K562 (cell line): ENCODE measurements at regions not wholly inside any gene's neighbourhood (a gene's known extent, or its start where the extent isn't known, plus 50 kb on each side); places are given as distances from the start of the nearest gene placed in this dataset.

ENCODE experiments used
- MAFG ChIP-seq: fragments of 450-650 bp; conservative IDR thresholded peaks from 2 replicates; pipeline ENCODE4 v1.6.1; 2016; ENCODE audit warnings: missing genetic modification characterization, missing compliant biosample characterization
- NFRKB ChIP-seq: fragments of 450-650 bp; IDR thresholded peaks from 2 replicates; pipeline ENCODE4 v1.6.1; 2016; ENCODE audit warnings: low read depth
- POLR2A ChIP-seq: fragments of 450-650 bp; conservative IDR thresholded peaks from 2 replicates; pipeline ENCODE4 v1.6.1; 2016
- SREBF1 ChIP-seq: fragments of 150-350 bp; IDR thresholded peaks from 2 replicates; pipeline ENCODE4 v1.6.1; 2014; ENCODE audit warnings: antibody characterized with exemption, low read depth, low read length, borderline replicate concordance
- TAF1 ChIP-seq: IDR thresholded peaks from 2 replicates; pipeline ENCODE4 v1.6.1; 2011; ENCODE audit warnings: mild to moderate bottlenecking, low read length, moderate library complexity; ENCODE audit not compliant: insufficient read depth, control insufficient read depth, severe bottlenecking; ENCODE audit errors: extremely low read depth
- TF ChIP-seq, protein P1 (sequence below), 2 experiments: fragments of 450-650 bp; formaldehyde crosslinking in 1 of 2; IDR thresholded peaks; 2 replicates each; pipeline versions ENCODE4 v1.4.0 to v1.6.1; 2014 to 2020; ENCODE audit warnings: mild to moderate bottlenecking in 2 of 2, borderline replicate concordance in 1 of 2, low read depth in 1 of 2
- TF ChIP-seq, protein P2 (sequence below): fragments of 250-450 bp; sonication (Bioruptor Pico); IDR thresholded peaks from 2 replicates; pipeline ENCODE4 v1.4.0; 2020; ENCODE audit warnings: borderline replicate concordance

DNA sequence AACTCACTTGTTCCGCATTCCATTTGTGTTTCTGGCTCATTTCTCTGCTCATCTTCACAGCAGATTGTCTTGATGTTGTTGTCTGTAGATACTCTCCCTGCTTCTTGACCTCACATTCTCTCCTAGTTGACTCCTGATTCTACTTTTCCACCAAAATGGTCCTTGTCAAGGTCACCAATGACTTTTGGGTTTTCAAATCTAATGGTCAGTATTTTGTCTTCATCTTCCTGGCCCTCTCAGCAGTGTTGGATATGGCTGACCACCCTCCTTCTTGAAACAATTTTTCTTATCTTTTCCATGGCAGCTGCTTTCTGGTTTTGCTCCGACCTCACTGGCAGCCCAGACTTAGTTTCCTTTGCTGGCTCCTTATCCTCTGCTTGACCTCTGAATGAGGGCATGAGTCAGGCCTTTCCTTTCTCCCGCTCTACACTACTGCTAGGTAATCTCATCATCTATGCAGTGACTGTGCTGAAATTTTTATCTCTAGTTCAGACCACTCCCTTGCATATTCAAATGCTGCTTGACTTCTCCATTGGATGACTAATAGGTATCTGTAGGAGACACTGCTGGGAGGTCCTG, 386.6 kb upstream of the SPRED2 start:
- TF ChIP-seq, protein P1, sequence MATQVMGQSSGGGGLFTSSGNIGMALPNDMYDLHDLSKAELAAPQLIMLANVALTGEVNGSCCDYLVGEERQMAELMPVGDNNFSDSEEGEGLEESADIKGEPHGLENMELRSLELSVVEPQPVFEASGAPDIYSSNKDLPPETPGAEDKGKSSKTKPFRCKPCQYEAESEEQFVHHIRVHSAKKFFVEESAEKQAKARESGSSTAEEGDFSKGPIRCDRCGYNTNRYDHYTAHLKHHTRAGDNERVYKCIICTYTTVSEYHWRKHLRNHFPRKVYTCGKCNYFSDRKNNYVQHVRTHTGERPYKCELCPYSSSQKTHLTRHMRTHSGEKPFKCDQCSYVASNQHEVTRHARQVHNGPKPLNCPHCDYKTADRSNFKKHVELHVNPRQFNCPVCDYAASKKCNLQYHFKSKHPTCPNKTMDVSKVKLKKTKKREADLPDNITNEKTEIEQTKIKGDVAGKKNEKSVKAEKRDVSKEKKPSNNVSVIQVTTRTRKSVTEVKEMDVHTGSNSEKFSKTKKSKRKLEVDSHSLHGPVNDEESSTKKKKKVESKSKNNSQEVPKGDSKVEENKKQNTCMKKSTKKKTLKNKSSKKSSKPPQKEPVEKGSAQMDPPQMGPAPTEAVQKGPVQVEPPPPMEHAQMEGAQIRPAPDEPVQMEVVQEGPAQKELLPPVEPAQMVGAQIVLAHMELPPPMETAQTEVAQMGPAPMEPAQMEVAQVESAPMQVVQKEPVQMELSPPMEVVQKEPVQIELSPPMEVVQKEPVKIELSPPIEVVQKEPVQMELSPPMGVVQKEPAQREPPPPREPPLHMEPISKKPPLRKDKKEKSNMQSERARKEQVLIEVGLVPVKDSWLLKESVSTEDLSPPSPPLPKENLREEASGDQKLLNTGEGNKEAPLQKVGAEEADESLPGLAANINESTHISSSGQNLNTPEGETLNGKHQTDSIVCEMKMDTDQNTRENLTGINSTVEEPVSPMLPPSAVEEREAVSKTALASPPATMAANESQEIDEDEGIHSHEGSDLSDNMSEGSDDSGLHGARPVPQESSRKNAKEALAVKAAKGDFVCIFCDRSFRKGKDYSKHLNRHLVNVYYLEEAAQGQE (IDR thresholded peaks at IDR 0.05; ENCODE audit: borderline replicate concordance): no peak
- TF ChIP-seq, protein P1 (CRISPR knock-in tag; IDR thresholded peaks at IDR 0.05; ENCODE audit: low read depth): no peak
- TF ChIP-seq POLR2A (peak; percentile 47; the same call in 1 of the 2 replicates), SREBF1 (no peak), NFRKB (peak; percentile 93), MAFG (tag) (peak; percentile 98), TAF1 (peak; percentile 30)
- TF ChIP-seq, protein P2, sequence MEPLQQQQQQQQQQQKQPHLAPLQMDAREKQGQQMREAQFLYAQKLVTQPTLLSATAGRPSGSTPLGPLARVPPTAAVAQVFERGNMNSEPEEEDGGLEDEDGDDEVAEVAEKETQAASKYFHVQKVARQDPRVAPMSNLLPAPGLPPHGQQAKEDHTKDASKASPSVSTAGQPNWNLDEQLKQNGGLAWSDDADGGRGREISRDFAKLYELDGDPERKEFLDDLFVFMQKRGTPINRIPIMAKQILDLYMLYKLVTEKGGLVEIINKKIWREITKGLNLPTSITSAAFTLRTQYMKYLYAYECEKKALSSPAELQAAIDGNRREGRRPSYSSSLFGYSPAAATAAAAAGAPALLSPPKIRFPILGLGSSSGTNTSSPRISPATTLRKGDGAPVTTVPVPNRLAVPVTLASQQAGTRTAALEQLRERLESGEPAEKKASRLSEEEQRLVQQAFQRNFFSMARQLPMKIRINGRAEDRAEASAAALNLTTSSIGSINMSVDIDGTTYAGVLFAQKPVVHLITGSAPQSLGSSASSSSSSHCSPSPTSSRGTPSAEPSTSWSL (CRISPR knock-in tag): no peak
